ENCODE measurements at regions not wholly inside any gene's neighbourhood (a gene's known extent, or its start where the extent isn't known, plus 50 kb on each side); places are given as distances from the start of the nearest gene placed in this dataset.
"Not testable (repeated sequence)": the region's sequence is repeated elsewhere in the genome, so short reads cannot be mapped to it uniquely, and the experiment has no call there.

- no peak for DNase-seq (ENCODE audit: low spot score)
Observed at GRCh38 chr11:96520939-96521338, 131.1 kb downstream of the JRKL start.

- DNase-seq (ENCODE audit: low spot score), result no peak
Observed at GRCh38 chr11:96523656-96524055, 133.8 kb downstream of the JRKL start.

DNA sequence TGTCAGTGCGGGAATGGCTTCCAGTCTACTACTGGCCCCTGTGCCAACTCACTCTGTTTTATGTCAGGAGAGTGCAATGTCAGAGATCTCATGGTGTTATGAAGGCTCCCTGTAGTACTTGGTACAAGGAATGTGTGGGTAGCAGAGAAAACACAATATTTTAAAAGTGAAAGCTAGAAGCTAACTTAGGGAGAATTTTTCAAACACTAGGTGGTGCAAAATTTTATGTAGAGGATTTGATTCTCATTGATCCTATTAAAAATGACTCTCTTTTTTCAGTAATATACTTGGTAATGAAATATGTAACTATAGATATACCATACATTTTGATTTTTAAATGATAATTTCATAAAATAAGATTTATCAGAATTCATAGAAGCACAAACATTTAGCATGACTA lies 134.7 kb downstream of the JRKL start:
- no peak for DNase-seq (ENCODE audit: low spot score)

DNA sequence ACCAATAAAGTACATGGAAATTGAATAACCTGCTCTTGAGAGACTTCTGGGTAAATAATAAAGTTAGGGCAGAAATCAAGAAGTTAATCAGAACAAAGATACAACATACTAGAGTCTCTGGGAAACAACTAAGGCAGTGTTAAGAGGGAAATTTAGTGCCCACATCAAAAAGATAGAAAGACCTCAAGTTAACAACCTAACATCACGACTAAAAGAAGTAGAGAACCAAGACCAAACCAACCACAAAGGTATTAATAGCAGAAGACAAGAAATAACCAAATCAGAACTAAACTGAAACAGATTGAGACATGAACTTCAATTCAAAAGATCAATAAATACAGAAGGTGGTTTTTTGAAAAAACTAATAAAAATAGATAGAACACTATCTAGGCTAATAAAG lies 140.7 kb downstream of the JRKL start:
- DNase-seq (ENCODE audit: low spot score), result no peak

GRCh38 chr11:96538104-96538503 lies 148.3 kb downstream of the JRKL start:
- no peak for DNase-seq (ENCODE audit: low spot score)

GRCh38 chr11:96538622-96539021 lies 148.8 kb downstream of the JRKL start:
- no peak for DNase-seq (ENCODE audit: low spot score)

DNA sequence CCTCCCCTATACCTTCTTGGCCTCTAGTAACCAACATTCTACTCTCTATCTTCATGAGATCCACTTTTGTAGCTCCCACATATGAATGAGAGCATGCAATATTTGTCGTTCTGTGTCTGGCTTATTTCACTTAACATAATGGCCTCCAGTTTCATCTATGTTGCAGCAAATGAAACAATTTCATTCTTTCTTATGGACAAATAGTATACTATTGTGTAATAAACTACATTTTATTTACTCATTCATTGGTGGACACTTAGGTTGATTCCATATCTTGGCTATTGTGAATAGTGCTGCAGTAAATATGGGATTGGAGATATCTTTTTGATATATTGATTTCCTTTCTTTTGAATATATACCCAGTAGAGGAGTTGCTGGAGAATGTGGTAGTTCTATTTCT lies 151.1 kb downstream of the JRKL start:
- no peak for DNase-seq (ENCODE audit: low spot score)

DNA sequence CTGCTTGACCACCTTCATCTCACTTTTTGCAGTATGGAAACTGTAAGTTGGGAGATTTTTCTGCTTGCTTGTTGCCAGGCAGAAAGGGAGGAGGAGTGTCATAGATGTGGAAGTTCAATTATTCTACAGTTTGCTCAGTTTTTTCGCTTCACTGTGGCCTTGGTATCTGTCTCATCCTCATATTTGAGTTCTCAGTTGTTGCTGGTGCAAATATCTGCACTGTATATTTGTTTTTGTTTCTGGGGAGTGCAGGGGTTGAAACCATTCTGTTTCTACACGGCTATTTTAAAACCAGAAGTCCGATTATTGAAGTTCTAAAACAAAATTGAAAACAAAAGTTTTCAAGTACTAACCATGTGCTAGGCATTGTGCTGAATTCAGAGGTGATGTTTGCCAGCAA lies 153.4 kb downstream of the JRKL start:
- DNase-seq (ENCODE audit: low spot score), result no peak

GRCh38 chr11:96545192-96545591 lies 155.4 kb downstream of the JRKL start:
- DNase-seq (ENCODE audit: low spot score), result not testable (repeated sequence)

- no peak for DNase-seq (ENCODE audit: low spot score)
Observed at GRCh38 chr11:96551136-96551535, 161.3 kb downstream of the JRKL start.

DNA sequence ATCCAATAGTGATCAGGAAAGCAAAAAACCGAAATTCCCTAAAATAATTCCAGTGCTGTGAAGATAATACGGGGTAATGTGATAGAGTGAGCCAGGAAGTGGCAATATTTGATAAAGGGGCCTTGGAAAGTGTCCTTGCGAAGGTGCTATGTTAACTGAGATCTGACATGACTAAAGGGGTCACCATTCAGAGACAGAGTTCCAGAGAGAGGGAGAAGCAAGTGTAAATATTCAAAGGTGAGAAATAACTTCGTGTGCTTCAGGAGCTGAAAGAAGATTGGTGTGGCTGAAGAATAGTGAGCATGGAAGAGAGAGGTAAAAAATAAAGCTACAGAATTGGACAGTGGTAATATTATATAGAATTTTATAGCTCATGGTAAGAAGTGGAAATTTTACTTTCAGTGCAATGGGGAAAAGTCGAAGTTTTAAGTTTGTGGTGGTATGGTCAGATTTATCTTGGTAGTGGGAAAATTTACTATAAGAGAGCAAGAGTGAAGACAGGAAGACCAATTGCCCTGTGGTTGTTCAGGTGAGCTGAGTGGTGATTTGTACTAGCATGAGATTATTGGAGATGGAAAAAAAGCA lies 164.5 kb downstream of the JRKL start:
- no peak for DNase-seq (ENCODE audit: low spot score)

DNA sequence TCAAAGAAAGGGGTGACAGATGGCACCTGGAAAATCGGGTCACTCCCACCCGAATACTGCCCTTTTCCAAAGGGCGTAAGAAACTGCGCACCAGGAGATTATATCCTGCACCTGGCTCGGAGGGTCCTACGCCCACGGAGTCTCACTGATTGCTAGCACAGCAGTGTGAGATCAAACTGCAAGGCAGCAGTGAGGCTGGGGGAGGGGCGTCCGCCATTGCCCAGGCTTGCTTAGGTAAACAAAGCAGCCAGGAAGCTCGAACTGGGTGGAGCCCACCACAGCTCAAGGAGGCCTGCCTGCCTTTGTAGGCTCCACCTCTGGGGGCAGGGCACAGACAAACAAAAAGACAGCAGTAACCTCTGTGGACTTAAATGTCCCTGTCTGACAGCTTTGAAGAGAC lies 166.0 kb downstream of the JRKL start:
- DNase-seq (ENCODE audit: low spot score), result not testable (repeated sequence)

GRCh38 chr11:96560727-96561126 lies 170.9 kb downstream of the JRKL start:
- DNase-seq (ENCODE audit: low spot score), result not testable (repeated sequence)

DNA sequence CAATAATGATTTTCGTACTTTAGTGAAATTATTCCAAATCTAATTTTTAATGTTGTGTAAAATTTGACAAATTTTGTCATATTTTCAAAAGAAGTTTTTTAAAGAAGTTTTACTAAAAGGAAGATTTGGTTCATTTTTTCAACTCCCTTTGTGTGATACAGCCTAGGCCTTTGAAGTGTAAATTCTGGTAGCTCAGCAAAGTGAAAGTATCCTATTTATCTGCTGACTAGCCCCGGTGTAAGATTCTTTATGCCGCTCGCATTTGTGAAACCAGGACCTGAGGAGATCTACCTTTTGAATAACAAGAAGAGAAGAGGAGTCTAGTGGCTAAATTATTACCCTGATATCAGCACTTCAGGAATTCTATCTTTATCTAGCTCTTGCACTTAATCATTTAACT lies 177.4 kb downstream of the JRKL start:
- no peak for DNase-seq (ENCODE audit: low spot score)

- DNase-seq (ENCODE audit: low spot score), result no peak
Observed at GRCh38 chr11:96567667-96568066, 177.9 kb downstream of the JRKL start.

DNA sequence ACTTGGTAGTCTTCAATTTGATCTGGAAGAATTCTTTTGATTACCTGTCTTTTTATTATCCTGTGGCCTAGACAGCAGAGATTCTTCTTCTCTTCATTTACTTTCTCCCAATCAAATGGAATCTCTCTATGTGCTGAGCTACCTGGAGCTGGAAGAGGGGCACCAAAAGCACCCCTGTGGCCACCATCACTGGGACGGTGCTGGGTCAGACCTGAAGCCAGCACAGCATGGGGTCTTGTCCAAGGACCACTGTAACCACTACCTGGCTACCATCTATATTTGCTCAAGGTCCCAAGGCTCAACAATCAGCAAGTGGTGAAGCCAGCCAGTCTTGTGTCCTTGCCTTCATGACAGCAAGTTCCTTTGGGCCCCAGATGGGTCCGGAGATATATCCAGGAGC lies 186.6 kb downstream of the JRKL start:
- DNase-seq (ENCODE audit: low spot score), result no peak

DNA sequence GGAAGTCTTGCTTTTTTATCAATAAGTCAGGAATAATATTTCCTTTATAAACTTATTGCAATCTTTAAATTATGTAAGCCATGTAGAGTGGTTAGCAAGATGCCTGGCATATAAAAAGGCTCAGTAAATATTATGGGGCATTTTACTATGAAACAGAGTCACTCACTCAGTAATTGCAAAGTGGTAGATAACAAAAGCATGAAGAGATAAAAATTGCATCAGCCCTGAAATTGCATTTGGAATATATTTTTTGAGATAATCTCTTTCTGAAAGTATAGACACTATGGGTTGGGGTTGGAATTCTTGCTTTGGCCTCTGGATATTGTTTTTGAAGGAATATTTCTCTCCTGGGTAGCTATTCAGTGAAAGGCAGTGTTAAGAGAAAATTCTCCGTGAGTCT lies 188.6 kb downstream of the JRKL start:
- no peak for DNase-seq (ENCODE audit: low spot score)

- DNase-seq (ENCODE audit: low spot score), result no peak
Observed at GRCh38 chr11:96579656-96580055, 189.8 kb downstream of the JRKL start.

DNA sequence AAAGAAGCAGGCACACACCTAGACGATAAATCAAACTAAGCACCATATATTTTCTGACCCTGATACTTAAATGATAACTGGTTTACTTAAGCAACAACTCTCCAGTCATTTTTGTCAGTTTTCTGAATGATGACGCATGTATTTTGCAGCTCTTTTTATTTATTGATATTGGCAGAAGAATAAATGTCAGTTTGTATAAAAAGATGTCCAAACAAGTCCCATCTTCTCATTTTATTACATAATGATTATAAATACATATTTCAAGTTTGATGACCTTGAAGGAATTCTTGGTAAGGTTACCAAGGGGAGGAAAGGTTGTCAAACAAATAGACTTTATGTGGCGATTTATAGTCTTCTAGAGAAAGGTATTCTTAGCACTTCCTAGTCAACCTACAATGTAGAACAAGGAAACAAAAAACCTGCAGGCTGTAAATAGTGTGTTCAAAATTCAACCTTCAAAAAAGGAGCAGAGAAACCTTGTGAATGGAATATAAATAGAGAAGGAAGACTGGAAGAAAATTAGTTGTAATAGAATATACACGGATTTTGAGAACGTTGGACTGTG lies 190.7 kb downstream of the JRKL start:
- DNase-seq (ENCODE audit: low spot score), result no peak

DNA sequence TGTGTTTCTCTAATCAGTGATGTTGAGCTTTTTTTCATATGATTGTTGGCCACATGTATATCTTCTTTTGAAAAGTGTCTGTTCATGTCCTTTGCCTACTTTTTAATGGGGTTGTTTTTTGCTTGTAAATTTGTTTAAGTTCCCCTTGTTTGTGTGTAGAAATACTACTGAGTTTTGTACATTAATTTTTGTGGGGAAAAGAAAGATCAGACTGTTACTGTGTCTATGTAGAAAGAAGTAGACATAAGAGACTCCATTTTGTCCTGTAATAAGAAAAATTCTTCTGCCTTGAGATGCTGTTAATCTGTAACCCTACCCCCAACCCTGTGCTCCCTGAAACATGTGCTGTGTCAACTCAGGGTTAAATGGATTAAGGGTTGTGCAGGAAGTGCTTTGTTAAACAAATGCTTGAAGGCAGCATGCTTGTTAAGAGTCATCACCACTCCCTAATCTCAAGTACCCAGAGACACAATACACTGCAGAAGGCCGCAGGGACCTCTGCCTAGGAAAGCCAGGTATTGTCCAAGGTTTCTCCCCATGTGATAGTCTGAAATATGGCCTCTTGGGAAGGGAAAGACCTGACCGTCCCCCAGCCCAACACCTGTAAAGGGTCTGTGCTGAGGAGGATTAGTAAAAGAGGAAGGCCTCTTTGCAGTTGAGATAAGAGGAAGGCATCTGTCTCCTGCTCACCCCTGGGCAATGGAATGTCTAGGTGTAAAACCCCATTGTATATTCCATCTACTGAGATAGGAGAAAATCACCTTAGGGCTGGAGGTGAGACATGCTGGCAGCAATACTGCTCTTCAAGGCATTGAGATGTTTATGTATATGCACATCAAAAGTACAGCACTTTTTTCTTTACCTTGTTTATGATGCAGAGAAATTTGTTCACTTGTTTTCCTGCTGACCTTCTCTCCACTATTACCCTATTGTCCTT lies 196.4 kb downstream of the JRKL start:
- DNase-seq (ENCODE audit: low spot score), result not testable (repeated sequence)

- DNase-seq (ENCODE audit: low spot score), result not testable (repeated sequence)
Observed at GRCh38 chr11:96588793-96589192, 199.0 kb downstream of the JRKL start.

DNA sequence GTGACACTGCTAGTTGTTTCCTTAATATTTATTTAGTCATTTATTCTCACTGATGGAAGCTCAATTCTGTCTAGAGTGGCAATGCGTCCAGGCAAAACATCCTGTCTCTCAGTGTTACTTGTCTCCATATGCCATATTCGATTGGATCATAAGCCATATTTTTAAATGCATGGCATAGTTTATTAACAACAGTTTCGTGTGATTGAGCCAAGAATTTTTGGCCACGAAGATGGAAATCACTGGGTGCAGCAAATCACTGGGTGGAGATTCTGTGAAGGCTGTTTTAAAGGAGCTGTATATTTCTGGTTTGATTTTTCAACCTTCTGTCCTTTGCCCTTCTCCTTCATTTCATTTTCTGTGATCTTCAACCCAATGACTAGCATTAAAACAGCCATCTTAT lies 205.2 kb downstream of the JRKL start:
- DNase-seq (ENCODE audit: low spot score), result no peak

DNA sequence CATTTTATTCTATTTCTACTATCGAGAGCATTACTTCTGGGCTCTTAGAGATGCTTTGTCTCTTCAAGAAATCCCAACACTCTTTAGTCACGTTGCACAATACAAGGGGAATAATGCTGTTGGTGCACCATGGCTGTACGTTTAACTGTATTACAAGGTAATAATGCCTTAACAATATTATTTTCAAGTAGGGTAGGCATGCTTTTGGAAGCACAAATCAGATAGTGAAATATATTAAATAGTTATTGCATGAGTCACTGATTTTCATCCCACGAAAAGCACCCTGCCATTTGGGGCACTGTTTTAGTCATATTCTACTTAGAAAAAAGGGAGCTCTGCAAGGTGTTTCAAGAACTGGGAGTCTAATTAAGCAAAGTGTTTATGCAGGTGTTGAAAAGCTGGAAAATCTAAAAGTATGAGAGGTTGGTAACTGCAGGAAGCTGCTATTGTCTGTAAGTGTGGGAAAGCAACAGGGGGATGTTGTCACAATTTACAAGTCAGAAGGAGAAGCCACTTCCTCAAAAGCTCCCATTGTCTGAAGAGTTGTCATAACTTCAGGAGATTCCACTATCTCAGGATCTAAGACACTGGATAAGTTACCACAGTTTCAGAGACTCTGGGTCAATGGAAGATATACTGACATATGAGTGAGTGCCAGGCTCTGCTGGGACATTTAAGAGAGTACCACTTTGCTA lies 218.2 kb downstream of the JRKL start:
- DNase-seq (ENCODE audit: low spot score), result no peak

All from HuH-7.5 (cell line).